Gastrocnemius medialis (tissue), 4 donors: ENCODE measurements at regions not wholly inside any gene's neighbourhood (a gene's known extent, or its start where the extent isn't known, plus 50 kb on each side); places are given as distances from the start of the nearest gene placed in this dataset.

Experiments
- ATAC-seq, 2 donors: fragments of 150-250 bp; one replicate each; pipeline ENCODE4 v1.9.1; 2016
- DNase-seq, 2 donors: peaks; one replicate each; pipeline ENCODE4 v3.0.0-alpha.2; 2019
- H3K27ac ChIP-seq, 4 donors: fragments of 200-600 bp; sonication (generic); 1 replicate in 1 of 4; 2 replicates in 3 of 4; pipeline ENCODE4 v1.5.1; 2016 to 2018; ENCODE audit warnings: mild to moderate bottlenecking in 2 of 4, moderate library complexity in 1 of 4
- H3K27me3 ChIP-seq, 3 donors: fragments of 200-600 bp; sonication (generic) in 2 of 3; 1 replicate in 1 of 3; 2 replicates in 2 of 3; pipeline versions ENCODE4 v1.5.1 to v1.6.0; 2016 to 2019; ENCODE audit warnings: mild to moderate bottlenecking in 1 of 3, moderate library complexity in 1 of 3
- H3K36me3 ChIP-seq, 2 donors: fragments of 200-600 bp; sonication (generic) in 1 of 2; one replicate each; pipeline ENCODE4 v1.5.1; 2017 to 2018
- H3K4me1 ChIP-seq, 2 donors: fragments of 200-600 bp; sonication (generic) in 1 of 2; one replicate each; pipeline ENCODE4 v1.5.1; 2016 to 2017; ENCODE audit warnings: mild to moderate bottlenecking in 2 of 2
- H3K4me3 ChIP-seq, 4 donors: fragments of 200-600 bp; sonication (generic) in 3 of 4; 1 replicate in 1 of 4; 2 replicates in 3 of 4; pipeline ENCODE4 v1.5.1; 2016 to 2019; ENCODE audit warnings: mild to moderate bottlenecking in 2 of 4
- H3K9me3 ChIP-seq, 3 donors: fragments of 200-600 bp; sonication (generic) in 2 of 3; 1 replicate in 1 of 3; 2 replicates in 2 of 3; pipeline ENCODE4 v1.5.1; 2016 to 2019
- POLR2A ChIP-seq, 2 donors: fragments of 450-650 bp; IDR thresholded peaks; one replicate each; pipeline ENCODE4 v1.6.1; 2017; ENCODE audit warnings: antibody characterized with exemption in 2 of 2, mild to moderate bottlenecking in 2 of 2, moderate library complexity in 2 of 2
- in situ Hi-C, 4 donors: fragments of 200-750 bp; cut with MboI; loops; one replicate each; pipeline versions ENCODE4 v1.15.0 to v1.8.0; 2017; ENCODE audit warnings: low sequenced_read_pairs in 4 of 4
- intact Hi-C: fragments of 100-400 bp; cut with DNase I; formaldehyde crosslinking; loops from one replicate; pipeline ENCODE4 v1.15.1; 2023; ENCODE audit warnings: low total_unique reads
- TF ChIP-seq, protein P1 (sequence below), 5 experiments: fragments of 450-650 bp in 3 of 5; fragments of 200-600 bp in 2 of 5; sonication (generic) in 2 of 5; IDR thresholded peaks in 4 of 5; conservative IDR thresholded peaks in 1 of 5; 1 replicate in 4 of 5; 2 replicates in 1 of 5; pipeline ENCODE4 v1.5.1; 2016 to 2019; ENCODE audit warnings: antibody characterized with exemption in 5 of 5, mild to moderate bottlenecking in 3 of 5, moderate library complexity in 3 of 5

DNA sequence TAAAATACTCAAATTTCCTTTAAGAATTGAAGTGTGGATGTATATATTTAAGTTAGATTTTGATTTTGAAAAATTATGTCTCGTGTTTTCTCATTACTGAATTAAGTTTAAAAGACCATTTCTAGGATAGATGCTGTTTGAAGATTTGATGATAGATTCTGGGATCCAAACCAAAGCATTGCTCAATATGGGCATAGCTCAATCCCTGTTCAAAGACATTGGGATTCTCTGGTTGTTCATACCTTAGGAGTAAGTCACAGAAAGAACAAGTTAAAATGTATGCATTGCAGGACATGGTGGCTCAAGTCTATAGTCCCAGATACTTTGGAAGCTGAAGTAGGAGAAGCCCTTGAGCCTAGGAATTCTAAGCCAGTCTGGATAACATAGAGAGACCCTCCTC, 622.3 kb downstream of the ADCYAP1 start:
- Histone ChIP-seq H3K27me3 (no peaks in the 10 kb centered on the region), H3K4me3 (no peak overlapping the region), H3K36me3 (no peaks in the 10 kb centered on the region), H3K27ac (no peak overlapping the region), H3K4me1 (no peaks in the 10 kb centered on the region), H3K9me3 (no peaks in the 10 kb centered on the region)
- no peak for TF ChIP-seq POLR2A (IDR thresholded peaks at IDR 0.05)
- TF ChIP-seq, protein P1, sequence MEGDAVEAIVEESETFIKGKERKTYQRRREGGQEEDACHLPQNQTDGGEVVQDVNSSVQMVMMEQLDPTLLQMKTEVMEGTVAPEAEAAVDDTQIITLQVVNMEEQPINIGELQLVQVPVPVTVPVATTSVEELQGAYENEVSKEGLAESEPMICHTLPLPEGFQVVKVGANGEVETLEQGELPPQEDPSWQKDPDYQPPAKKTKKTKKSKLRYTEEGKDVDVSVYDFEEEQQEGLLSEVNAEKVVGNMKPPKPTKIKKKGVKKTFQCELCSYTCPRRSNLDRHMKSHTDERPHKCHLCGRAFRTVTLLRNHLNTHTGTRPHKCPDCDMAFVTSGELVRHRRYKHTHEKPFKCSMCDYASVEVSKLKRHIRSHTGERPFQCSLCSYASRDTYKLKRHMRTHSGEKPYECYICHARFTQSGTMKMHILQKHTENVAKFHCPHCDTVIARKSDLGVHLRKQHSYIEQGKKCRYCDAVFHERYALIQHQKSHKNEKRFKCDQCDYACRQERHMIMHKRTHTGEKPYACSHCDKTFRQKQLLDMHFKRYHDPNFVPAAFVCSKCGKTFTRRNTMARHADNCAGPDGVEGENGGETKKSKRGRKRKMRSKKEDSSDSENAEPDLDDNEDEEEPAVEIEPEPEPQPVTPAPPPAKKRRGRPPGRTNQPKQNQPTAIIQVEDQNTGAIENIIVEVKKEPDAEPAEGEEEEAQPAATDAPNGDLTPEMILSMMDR (IDR thresholded peaks at IDR 0.05 in 4 of 5, conservative IDR thresholded peaks at IDR 0.05 in 1 of 5), result no peak
- in situ Hi-C loops (loop anchor here in 1 of 4 donors (25.0 kb wide), 1 partner anchor 90 kb away; no protein-coding TSS in a partner anchor), intact Hi-C loops (no loop called here)
- no peak for DNase-seq
- no peak for ATAC-seq

DNA sequence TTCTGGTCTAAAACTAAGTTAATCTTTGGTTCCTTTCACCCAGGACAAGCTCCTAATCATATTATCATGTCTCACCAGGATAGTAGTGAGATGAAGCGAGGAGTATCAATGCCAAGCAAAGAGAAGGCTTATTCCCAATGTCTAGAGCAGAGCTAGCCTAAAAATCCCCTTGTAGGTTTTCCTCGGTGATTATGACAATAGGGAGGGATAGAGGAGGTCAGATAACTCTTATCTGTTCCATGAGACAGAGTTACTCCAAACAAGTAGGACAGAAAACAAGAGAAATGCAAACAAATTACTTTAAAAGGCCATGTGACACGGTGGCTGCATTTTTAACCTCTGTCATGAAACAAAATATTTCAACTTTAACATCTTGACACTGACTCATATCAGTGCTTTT, 623.1 kb downstream of the ADCYAP1 start:
- TF ChIP-seq POLR2A (IDR thresholded peaks at IDR 0.05), result no peak
- TF ChIP-seq, protein P1 (IDR thresholded peaks at IDR 0.05 in 4 of 5, conservative IDR thresholded peaks at IDR 0.05 in 1 of 5), result no peak
- in situ Hi-C loops (loop anchor here in 1 of 4 donors (25.0 kb wide), 1 partner anchor 91 kb away; no protein-coding TSS in a partner anchor), intact Hi-C loops (no loop called here)
- H3K36me3 ChIP-seq, result no peaks in the 10 kb centered on the region
- no peak overlapping the region for H3K27ac ChIP-seq
- H3K4me1 ChIP-seq, result no peaks in the 10 kb centered on the region
- no peak overlapping the region for H3K4me3 ChIP-seq
- DNase-seq (no peak), ATAC-seq (no peak)
- no peaks in the 10 kb centered on the region for H3K9me3 ChIP-seq
- H3K27me3 ChIP-seq, result no peaks in the 10 kb centered on the region

DNA sequence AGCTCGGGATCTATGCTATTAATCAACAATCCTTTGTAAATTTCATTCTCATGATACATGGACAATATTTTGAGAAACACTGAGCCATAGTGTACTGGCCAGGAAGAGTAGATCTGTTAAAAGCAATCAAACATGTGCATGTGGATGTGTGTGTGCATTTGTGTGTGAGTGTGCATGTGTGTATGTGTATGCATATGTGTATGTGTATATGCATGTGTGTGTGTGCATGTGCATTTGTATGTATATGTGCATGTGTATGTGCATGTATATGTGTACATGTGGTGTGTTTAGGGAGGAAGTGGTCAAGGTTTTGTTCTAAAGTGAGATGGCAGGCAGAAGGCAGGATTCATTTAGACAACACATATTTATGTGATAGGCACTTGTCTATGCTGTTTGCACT, 623.8 kb downstream of the ADCYAP1 start:
- ATAC-seq (no peak), DNase-seq (no peak)
- TF ChIP-seq POLR2A (IDR thresholded peaks at IDR 0.05), result no peak
- TF ChIP-seq, protein P1 (IDR thresholded peaks at IDR 0.05 in 4 of 5, conservative IDR thresholded peaks at IDR 0.05 in 1 of 5), result no peak
- Histone ChIP-seq H3K36me3 (no peaks in the 10 kb centered on the region), H3K27ac (no peak overlapping the region), H3K27me3 (no peaks in the 10 kb centered on the region), H3K9me3 (no peaks in the 10 kb centered on the region), H3K4me1 (no peaks in the 10 kb centered on the region), H3K4me3 (no peak overlapping the region)
- in situ Hi-C loops (loop anchor here in 1 of 4 donors (25.0 kb wide), 1 partner anchor 91 kb away; no protein-coding TSS in a partner anchor), intact Hi-C loops (no loop called here)

DNA sequence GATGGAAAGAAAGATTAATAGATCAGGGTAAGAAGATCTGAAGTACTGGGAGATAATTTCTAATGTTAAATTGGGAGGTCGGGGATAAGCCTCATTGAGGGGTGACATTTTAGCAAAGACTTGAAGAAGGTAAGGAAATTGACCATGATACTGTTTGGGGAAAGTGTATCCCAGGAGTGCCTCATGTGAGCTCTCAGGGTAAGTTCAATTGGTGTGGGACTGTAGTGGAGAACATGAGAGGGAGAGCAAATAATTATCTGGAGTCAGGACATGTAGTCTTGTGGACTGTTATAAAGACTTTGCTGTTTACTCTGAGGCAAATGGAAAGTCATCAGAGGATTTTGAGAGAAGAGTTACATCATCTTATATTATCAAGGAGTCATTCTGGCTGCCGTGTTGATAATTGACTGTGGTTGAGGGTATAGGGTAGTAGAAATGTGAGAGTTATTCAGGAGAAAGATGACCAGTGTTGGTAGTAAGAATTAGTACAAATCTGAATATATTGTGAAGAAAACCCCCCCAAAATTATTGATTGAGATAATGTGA, 624.4 kb downstream of the ADCYAP1 start:
- no peak overlapping the region for H3K27ac ChIP-seq
- DNase-seq (no peak), ATAC-seq (no peak)
- no peaks in the 10 kb centered on the region for H3K36me3 ChIP-seq
- H3K9me3 ChIP-seq, result no peaks in the 10 kb centered on the region
- TF ChIP-seq, protein P1 (IDR thresholded peaks at IDR 0.05 in 4 of 5, conservative IDR thresholded peaks at IDR 0.05 in 1 of 5), result no peak
- TF ChIP-seq POLR2A (IDR thresholded peaks at IDR 0.05), result no peak
- H3K27me3 ChIP-seq, result no peaks in the 10 kb centered on the region
- intact Hi-C loops (no loop called here), in situ Hi-C loops (loop anchor here in 1 of 4 donors (25.0 kb wide), 1 partner anchor 92 kb away; no protein-coding TSS in a partner anchor)
- no peak overlapping the region for H3K4me3 ChIP-seq
- H3K4me1 ChIP-seq, result no peaks in the 10 kb centered on the region

DNA sequence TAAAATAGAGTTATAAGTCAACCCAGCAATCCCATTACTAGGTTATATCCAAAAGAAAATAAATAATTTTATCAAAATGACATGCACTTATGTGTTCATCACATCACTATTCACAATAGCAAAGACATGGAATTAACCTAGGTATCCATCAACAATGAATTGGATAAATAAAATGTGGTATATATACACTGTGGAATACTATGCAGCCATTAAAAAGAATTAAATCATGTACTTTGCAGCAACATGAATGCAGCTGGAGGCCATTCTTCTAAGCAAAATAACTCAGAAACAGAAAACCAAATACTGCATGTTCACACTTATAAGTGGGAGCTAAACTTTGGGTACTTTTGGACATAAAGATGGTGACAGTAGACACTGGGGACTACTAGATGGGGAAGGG, 626.0 kb downstream of the ADCYAP1 start:
- no peak overlapping the region for H3K27ac ChIP-seq
- in situ Hi-C loops, result loop anchor here in 1 of 4 donors (25.0 kb wide), 1 partner anchor 93 kb away; no protein-coding TSS in a partner anchor
- H3K36me3 ChIP-seq, result no peaks in the 10 kb centered on the region
- ATAC-seq (no peak), DNase-seq (no peak)
- no peaks in the 10 kb centered on the region for H3K4me1 ChIP-seq
- H3K27me3 ChIP-seq, result no peaks in the 10 kb centered on the region
- no peaks in the 10 kb centered on the region for H3K9me3 ChIP-seq
- no peak overlapping the region for H3K4me3 ChIP-seq
- intact Hi-C loops, result no loop called here
- no peak for TF ChIP-seq POLR2A (IDR thresholded peaks at IDR 0.05)
- TF ChIP-seq, protein P1 (IDR thresholded peaks at IDR 0.05 in 4 of 5, conservative IDR thresholded peaks at IDR 0.05 in 1 of 5), result no peak
